ES-I3 (cell line): ENCODE measurements at regions not wholly inside any gene's neighbourhood (a gene's known extent, or its start where the extent isn't known, plus 50 kb on each side); places are given as distances from the start of the nearest gene placed in this dataset.

ENCODE experiments used
- H3K36me3 ChIP-seq: 2 replicates; pipeline ENCODE4 v1.6.1; 2013; ENCODE audit warnings: mild to moderate bottlenecking, low read length, control low read depth, moderate library complexity; ENCODE audit not compliant: insufficient read depth
- H3K4me1 ChIP-seq: 2 replicates; pipeline ENCODE4 v1.6.1; 2013; ENCODE audit warnings: mild to moderate bottlenecking, control low read depth, low read length; ENCODE audit not compliant: insufficient read depth
- H3K9ac ChIP-seq: 2 replicates; pipeline ENCODE4 v1.6.1; 2013; ENCODE audit warnings: low read depth, mild to moderate bottlenecking, low read length, moderate library complexity
- H3K9me3 ChIP-seq: 2 replicates; pipeline ENCODE4 v1.6.1; 2013; ENCODE audit warnings: mild to moderate bottlenecking, low read length, moderate library complexity; ENCODE audit not compliant: control insufficient read depth, insufficient read depth

- Histone ChIP-seq H3K4me1 (peaks cover 7% of the 10 kb centered on the region; the same call in 1 of the 2 replicates), H3K9me3 (no peaks in the 10 kb centered on the region), H3K9ac (no peak overlapping the region), H3K36me3 (no peaks in the 10 kb centered on the region)
Measured at GRCh38 chr18:39648616-39649015, 2083.0 kb upstream of the CELF4 start.

- H3K9me3 ChIP-seq = no peaks in the 10 kb centered on the region
- H3K36me3 ChIP-seq = no peaks in the 10 kb centered on the region
- peaks cover 7% of the 10 kb centered on the region; the same call in 1 of the 2 replicates for H3K4me1 ChIP-seq
- H3K9ac ChIP-seq = no peak overlapping the region
Measured at GRCh38 chr18:39647627-39648534, 2082.3 kb upstream of the CELF4 start.

GRCh38 chr18:39638224-39638623 is 2072.6 kb upstream of the CELF4 start:
- Histone ChIP-seq H3K9ac (no peak overlapping the region), H3K36me3 (no peaks in the 10 kb centered on the region), H3K9me3 (peaks cover 8% of the 10 kb centered on the region; the same call in 1 of the 2 replicates), H3K4me1 (no peaks in the 10 kb centered on the region)

GRCh38 chr18:39636931-39637330 is 2071.3 kb upstream of the CELF4 start:
- no peaks in the 10 kb centered on the region for H3K36me3 ChIP-seq
- H3K4me1 ChIP-seq = no peaks in the 10 kb centered on the region
- H3K9me3 ChIP-seq = peaks cover 8% of the 10 kb centered on the region; the same call in 1 of the 2 replicates
- H3K9ac ChIP-seq = no peak overlapping the region

- H3K9ac ChIP-seq = no peak overlapping the region
- H3K9me3 ChIP-seq = peaks cover 8% of the 10 kb centered on the region; the same call in 1 of the 2 replicates
- H3K36me3 ChIP-seq = no peaks in the 10 kb centered on the region
- H3K4me1 ChIP-seq = peaks cover 4% of the 10 kb centered on the region; the same call in 1 of the 2 replicates
Measured at GRCh38 chr18:39635966-39636365, 2070.4 kb upstream of the CELF4 start.

GRCh38 chr18:39635192-39635591 is 2069.6 kb upstream of the CELF4 start:
- Histone ChIP-seq H3K4me1 (peaks cover 4% of the 10 kb centered on the region; the same call in 1 of the 2 replicates), H3K9ac (no peak overlapping the region), H3K9me3 (peaks cover 8% of the 10 kb centered on the region; the same call in 1 of the 2 replicates), H3K36me3 (no peaks in the 10 kb centered on the region)

- no peaks in the 10 kb centered on the region for H3K36me3 ChIP-seq
- peaks cover 34% of the 10 kb centered on the region for H3K4me1 ChIP-seq
- no peaks in the 10 kb centered on the region for H3K9me3 ChIP-seq
- no peak overlapping the region for H3K9ac ChIP-seq
Measured at GRCh38 chr18:39627936-39628335, 2062.3 kb upstream of the CELF4 start.

GRCh38 chr18:39624961-39625360 is 2059.4 kb upstream of the CELF4 start:
- Histone ChIP-seq H3K4me1 (peaks cover 31% of the 10 kb centered on the region), H3K36me3 (no peaks in the 10 kb centered on the region), H3K9me3 (no peaks in the 10 kb centered on the region), H3K9ac (no peak overlapping the region)

GRCh38 chr18:39622431-39622830 is 2056.8 kb upstream of the CELF4 start:
- H3K9me3 ChIP-seq = no peaks in the 10 kb centered on the region
- peaks cover 22% of the 10 kb centered on the region for H3K4me1 ChIP-seq
- no peaks in the 10 kb centered on the region for H3K36me3 ChIP-seq
- no peak overlapping the region for H3K9ac ChIP-seq

- no peak overlapping the region for H3K9ac ChIP-seq
- H3K36me3 ChIP-seq = no peaks in the 10 kb centered on the region
- peaks cover 15% of the 10 kb centered on the region for H3K4me1 ChIP-seq
- no peaks in the 10 kb centered on the region for H3K9me3 ChIP-seq
Measured at GRCh38 chr18:39620551-39621168, 2055.1 kb upstream of the CELF4 start.

GRCh38 chr18:39618265-39619003 is 2052.8 kb upstream of the CELF4 start:
- Histone ChIP-seq H3K9ac (no peak overlapping the region), H3K36me3 (no peaks in the 10 kb centered on the region), H3K9me3 (no peaks in the 10 kb centered on the region), H3K4me1 (peaks cover 10% of the 10 kb centered on the region; the same call in 1 of the 2 replicates)

- Histone ChIP-seq H3K36me3 (no peaks in the 10 kb centered on the region), H3K4me1 (peaks cover 45% of the 10 kb centered on the region), H3K9me3 (no peaks in the 10 kb centered on the region), H3K9ac (no peak overlapping the region)
Measured at GRCh38 chr18:39611381-39612100, 2045.9 kb upstream of the CELF4 start.

GRCh38 chr18:39607034-39607433 is 2041.4 kb upstream of the CELF4 start:
- no peaks in the 10 kb centered on the region for H3K36me3 ChIP-seq
- H3K9me3 ChIP-seq = no peaks in the 10 kb centered on the region
- no peak overlapping the region for H3K9ac ChIP-seq
- H3K4me1 ChIP-seq = peaks cover 35% of the 10 kb centered on the region

- H3K9ac ChIP-seq = no peak overlapping the region
- H3K9me3 ChIP-seq = no peaks in the 10 kb centered on the region
- peaks cover 15% of the 10 kb centered on the region for H3K4me1 ChIP-seq
- H3K36me3 ChIP-seq = no peaks in the 10 kb centered on the region
Measured at GRCh38 chr18:39604836-39605235, 2039.2 kb upstream of the CELF4 start.
